ENCODE measurements at regions not wholly inside any gene's neighbourhood (a gene's known extent, or its start where the extent isn't known, plus 50 kb on each side); places are given as distances from the start of the nearest gene placed in this dataset.
"Not testable (repeated sequence)": the region's sequence is repeated elsewhere in the genome, so short reads cannot be mapped to it uniquely, and the experiment has no call there.

GRCh38 chr11:22920939-22921565, 60.8 kb upstream of the CCDC179 start:
- peak; percentile 24 for DNase-seq

- DNase-seq = no peak
Measured at GRCh38 chr11:22922672-22923071, 62.4 kb upstream of the CCDC179 start.

GRCh38 chr11:22923561-22923960, 63.3 kb upstream of the CCDC179 start:
- no peak for DNase-seq

GRCh38 chr11:22926341-22926740, 66.1 kb upstream of the CCDC179 start:
- DNase-seq = no peak

- DNase-seq = no peak
Measured at GRCh38 chr11:22927793-22928192, 67.5 kb upstream of the CCDC179 start.

GRCh38 chr11:22928207-22928917, 68.1 kb upstream of the CCDC179 start:
- no peak for DNase-seq

GRCh38 chr11:22930816-22931594, 70.7 kb upstream of the CCDC179 start:
- DNase-seq = no peak

GRCh38 chr11:22938691-22939090, 78.4 kb upstream of the CCDC179 start:
- no peak for DNase-seq

- DNase-seq = not testable (repeated sequence)
Measured at GRCh38 chr11:22941544-22941943, 81.3 kb upstream of the CCDC179 start.

- no peak for DNase-seq
Measured at GRCh38 chr11:22957786-22958185, 97.5 kb upstream of the CCDC179 start.

- DNase-seq = no peak
Measured at GRCh38 chr11:22974251-22974650, 114.0 kb upstream of the CCDC179 start.

GRCh38 chr11:22976146-22976545, 115.9 kb upstream of the CCDC179 start:
- peak; percentile 64 for DNase-seq

GRCh38 chr11:22982903-22983302, 122.6 kb upstream of the CCDC179 start:
- DNase-seq = no peak

- no peak for DNase-seq
Measured at GRCh38 chr11:22984045-22984444, 123.8 kb upstream of the CCDC179 start.

GRCh38 chr11:22989371-22989770, 129.1 kb upstream of the CCDC179 start:
- no peak for DNase-seq

- no peak for DNase-seq
Measured at GRCh38 chr11:22991196-22991595, 130.9 kb upstream of the CCDC179 start.

GRCh38 chr11:23006730-23007129, 146.5 kb upstream of the CCDC179 start:
- no peak for DNase-seq

GRCh38 chr11:23010790-23011335, 150.6 kb upstream of the CCDC179 start:
- DNase-seq = no peak

GRCh38 chr11:23012930-23013329, 152.7 kb upstream of the CCDC179 start:
- no peak for DNase-seq

- no peak for DNase-seq
Measured at GRCh38 chr11:23013509-23013908, 153.2 kb upstream of the CCDC179 start.

- DNase-seq = no peak
Measured at GRCh38 chr11:23021287-23021863, 161.1 kb upstream of the CCDC179 start.

GRCh38 chr11:23022854-23023253, 162.6 kb upstream of the CCDC179 start:
- no peak for DNase-seq

- DNase-seq = no peak
Measured at GRCh38 chr11:23023319-23023718, 163.0 kb upstream of the CCDC179 start.

Data from NCI-H226 (cell line).